ENCODE measurements at regions not wholly inside any gene's neighbourhood (a gene's known extent, or its start where the extent isn't known, plus 50 kb on each side); places are given as distances from the start of the nearest gene placed in this dataset.

DNA sequence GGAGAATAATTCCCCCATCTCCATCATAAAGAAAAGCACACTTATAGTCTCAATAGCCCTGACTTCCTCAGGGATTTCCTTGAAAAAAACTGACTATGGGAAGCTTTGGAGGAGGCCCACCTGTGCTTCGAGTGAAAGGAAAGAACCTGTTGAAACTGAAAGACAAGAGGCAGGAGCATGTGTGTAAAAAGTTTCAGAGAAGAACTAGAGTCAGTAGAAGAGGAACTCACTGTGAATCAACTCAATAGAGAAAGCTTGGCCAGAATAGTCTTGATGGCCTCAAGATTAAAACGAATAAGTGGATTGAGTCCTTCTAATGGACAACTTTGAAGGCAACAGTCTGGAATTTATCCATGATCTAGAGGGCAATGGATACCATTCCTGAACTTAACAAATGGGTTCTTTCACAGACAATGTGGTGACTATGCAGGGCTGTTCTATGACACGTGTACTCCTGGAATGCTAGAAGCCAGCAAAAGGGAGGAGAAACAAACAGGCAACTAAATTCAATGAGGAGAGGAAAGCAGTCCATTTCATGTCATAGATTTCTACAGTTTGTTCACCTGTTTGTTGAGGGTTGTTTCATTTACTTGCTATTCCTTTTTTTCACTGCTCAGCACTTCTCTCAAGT, 442.3 kb downstream of the GRB14 start:
- no peak overlapping the region for H4K91ac ChIP-seq (ENCODE audit: low read depth, low read length, poor library complexity)
- H3K4me3 ChIP-seq (ENCODE audit: low read length in 2 of 2), result no peak overlapping the region
- H3K4ac ChIP-seq (ENCODE audit: low read length), result no peak overlapping the region
- no peak overlapping the region for H2BK15ac ChIP-seq (ENCODE audit: low read length)
- no peak overlapping the region for H2BK120ac ChIP-seq (ENCODE audit: low read depth, low read length)
- no peak overlapping the region for H3K18ac ChIP-seq (ENCODE audit: low read length)
- no peak overlapping the region for H2BK5ac ChIP-seq (ENCODE audit: low read length)
- H3K36me3 ChIP-seq (replicated peaks in 1 of 2; ENCODE audit: control insufficient read depth in 2 of 2, insufficient read depth in 2 of 2, low read length in 2 of 2), result no peaks in the 10 kb centered on the region
- no peak overlapping the region for H3K23ac ChIP-seq (ENCODE audit: low read depth, low read length, poor library complexity)
- H4K8ac ChIP-seq (ENCODE audit: low read depth, low read length), result no peak overlapping the region
- WGBS, 2 donors (ENCODE audit: extremely low coverage in 2 of 2, insufficient read length in 2 of 2, insufficient replicate concordance in 1 of 2), result no CpG with 5 or more reads among the region's 3 CpGs
- H3K9ac ChIP-seq (ENCODE audit: low read depth, low read length, poor library complexity), result no peak overlapping the region
- no peak overlapping the region for H2AFZ ChIP-seq (ENCODE audit: low read length)
- H3K4me2 ChIP-seq (ENCODE audit: insufficient read depth, low read length, poor library complexity, severe bottlenecking), result no peak overlapping the region
- H2BK12ac ChIP-seq (ENCODE audit: low read length), result no peak overlapping the region
- H2AK5ac ChIP-seq (ENCODE audit: low read depth, low read length), result no peak overlapping the region
- H3K79me1 ChIP-seq (ENCODE audit: low read depth, low read length), result no peaks in the 10 kb centered on the region
- H3K14ac ChIP-seq (ENCODE audit: low read length), result no peak overlapping the region
- H3K27me3 ChIP-seq (ENCODE audit: control insufficient read depth in 3 of 3, insufficient read depth in 3 of 3, low read depth in 1 of 3, low read length in 3 of 3), result no peaks in the 10 kb centered on the region
- no peak for DNase-seq (ENCODE audit: low spot score)
- no peak overlapping the region for H3K27ac ChIP-seq (replicated peaks; ENCODE audit: low read length)
- H3K4me1 ChIP-seq (ENCODE audit: control insufficient read depth in 2 of 2, insufficient read depth in 1 of 2, low read depth in 1 of 2, low read length in 2 of 2), result peaks cover 0 to 8% of the 10 kb centered on the region in 2 donors
- H3K9me3 ChIP-seq (replicated peaks in 1 of 2; ENCODE audit: control insufficient read depth in 2 of 2, insufficient read depth in 1 of 2, low read depth in 1 of 2, low read length in 2 of 2), result peaks cover 0 to 2% of the 10 kb centered on the region in 2 donors

DNA sequence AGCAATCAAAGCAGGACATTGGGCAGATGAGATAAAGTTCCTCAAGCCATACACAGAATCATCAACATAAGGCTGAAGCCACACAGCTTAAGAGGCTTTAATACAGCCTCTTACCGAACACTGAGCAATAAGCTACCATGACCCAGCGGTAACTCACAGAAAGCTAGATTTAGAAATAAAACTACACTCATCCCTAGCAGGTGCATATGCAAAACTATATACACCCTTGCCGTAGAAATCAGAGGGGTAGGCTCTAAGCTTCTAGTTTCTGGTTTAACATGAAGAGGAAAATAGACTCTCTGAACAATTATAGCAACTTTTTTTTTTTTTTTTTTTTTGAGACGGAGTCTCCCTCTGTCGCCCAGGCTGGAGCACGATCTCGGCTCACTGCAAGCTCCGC, 428.8 kb upstream of the FIGN start:
- WGBS, 2 donors (ENCODE audit: extremely low coverage in 2 of 2, insufficient read length in 2 of 2, insufficient replicate concordance in 1 of 2), result no CpG with 5 or more reads among the region's 8 CpGs

DNA sequence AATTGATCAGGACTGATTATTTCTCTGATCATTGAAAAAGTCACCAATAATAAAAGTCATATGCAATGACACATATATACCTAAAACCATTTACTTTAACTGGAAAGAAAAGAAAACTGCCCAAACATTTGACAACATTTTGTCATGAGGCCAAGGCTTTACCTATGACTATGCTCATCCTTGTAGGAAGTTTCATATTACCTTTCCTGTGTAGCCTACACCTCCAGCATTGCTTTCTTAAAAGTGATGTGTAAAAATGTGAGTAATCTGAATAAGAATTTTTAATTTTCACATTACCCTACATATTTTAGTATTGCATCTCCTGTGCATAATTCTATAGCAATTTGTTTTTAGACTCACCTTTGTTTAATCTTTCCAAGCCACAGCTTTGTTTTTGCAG, 419.8 kb upstream of the FIGN start:
- H2BK5ac ChIP-seq (ENCODE audit: low read length), result no peak overlapping the region
- H3K14ac ChIP-seq (ENCODE audit: low read length), result no peak overlapping the region
- no peak overlapping the region for H3K4me2 ChIP-seq (ENCODE audit: insufficient read depth, low read length, poor library complexity, severe bottlenecking)

More for the DNA sequence above, 428.8 kb upstream of the FIGN start:
- Histone ChIP-seq H3K36me3 (replicated peaks in 1 of 2; ENCODE audit: control insufficient read depth in 2 of 2, insufficient read depth in 2 of 2, low read length in 2 of 2) (peaks cover 0 to 2% of the 10 kb centered on the region in 2 donors), H4K91ac (ENCODE audit: low read depth, low read length, poor library complexity) (no peak overlapping the region), H3K14ac (ENCODE audit: low read length) (no peak overlapping the region), H3K9ac (ENCODE audit: low read depth, low read length, poor library complexity) (no peak overlapping the region), H3K9me3 (replicated peaks in 1 of 2; ENCODE audit: control insufficient read depth in 2 of 2, insufficient read depth in 1 of 2, low read depth in 1 of 2, low read length in 2 of 2) (peaks cover 4 to 6% of the 10 kb centered on the region in 2 donors), H3K79me1 (ENCODE audit: low read depth, low read length) (no peaks in the 10 kb centered on the region), H3K27me3 (ENCODE audit: control insufficient read depth in 3 of 3, insufficient read depth in 3 of 3, low read depth in 1 of 3, low read length in 3 of 3) (no peaks in the 10 kb centered on the region), H3K27ac (replicated peaks; ENCODE audit: low read length) (no peak overlapping the region), H3K4me3 (ENCODE audit: low read length in 2 of 2) (no peak overlapping the region), H3K23ac (ENCODE audit: low read depth, low read length, poor library complexity) (no peak overlapping the region), H3K4me2 (ENCODE audit: insufficient read depth, low read length, poor library complexity, severe bottlenecking) (no peak overlapping the region), H2BK12ac (ENCODE audit: low read length) (no peak overlapping the region), H4K8ac (ENCODE audit: low read depth, low read length) (no peak overlapping the region), H3K18ac (ENCODE audit: low read length) (no peak overlapping the region), H2BK120ac (ENCODE audit: low read depth, low read length) (no peak overlapping the region), H2BK5ac (ENCODE audit: low read length) (no peak overlapping the region), H2BK15ac (ENCODE audit: low read length) (no peak overlapping the region), H3K4ac (ENCODE audit: low read length) (no peak overlapping the region), H2AFZ (ENCODE audit: low read length) (peak overlapping the region; percentile 59), H3K4me1 (ENCODE audit: control insufficient read depth in 2 of 2, insufficient read depth in 1 of 2, low read depth in 1 of 2, low read length in 2 of 2) (peaks cover 4% of the 10 kb centered on the region in 2 donors), H2AK5ac (ENCODE audit: low read depth, low read length) (no peak overlapping the region)
- DNase-seq (ENCODE audit: low spot score), result no peak

DNA sequence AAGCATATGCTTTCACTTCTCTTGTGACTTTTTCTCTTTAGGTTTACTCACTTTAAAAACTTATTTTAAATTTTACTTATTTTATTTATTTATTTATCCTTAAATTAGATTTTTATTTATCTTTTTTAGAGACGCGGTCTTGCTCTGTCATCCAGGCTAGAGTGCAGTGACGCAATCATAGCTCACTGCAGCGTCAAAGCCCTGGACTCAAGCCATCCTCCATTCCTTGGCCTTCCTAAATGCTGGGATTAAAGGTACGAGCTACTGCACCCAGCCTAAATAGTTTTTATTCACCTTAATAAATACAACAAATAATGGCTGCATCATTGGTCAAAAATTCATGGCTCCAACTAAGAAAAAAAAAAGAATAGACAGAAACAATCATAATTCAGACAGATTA, 415.7 kb upstream of the FIGN start:
- no peaks in the 10 kb centered on the region for H3K9me3 ChIP-seq (replicated peaks in 1 of 2; ENCODE audit: control insufficient read depth in 2 of 2, insufficient read depth in 1 of 2, low read depth in 1 of 2, low read length in 2 of 2)
- no peak overlapping the region for H2BK5ac ChIP-seq (ENCODE audit: low read length)
- H3K36me3 ChIP-seq (replicated peaks in 1 of 2; ENCODE audit: control insufficient read depth in 2 of 2, insufficient read depth in 2 of 2, low read length in 2 of 2), result no peaks in the 10 kb centered on the region
- no peak overlapping the region for H3K4me2 ChIP-seq (ENCODE audit: insufficient read depth, low read length, poor library complexity, severe bottlenecking)
- no peak overlapping the region for H2BK120ac ChIP-seq (ENCODE audit: low read depth, low read length)
- H3K18ac ChIP-seq (ENCODE audit: low read length), result no peak overlapping the region
- H3K4ac ChIP-seq (ENCODE audit: low read length), result no peak overlapping the region
- H3K4me3 ChIP-seq (ENCODE audit: low read length in 2 of 2), result no peak overlapping the region
- WGBS, 2 donors (ENCODE audit: extremely low coverage in 2 of 2, insufficient read length in 2 of 2, insufficient replicate concordance in 1 of 2), result no CpG with 5 or more reads among the region's 5 CpGs
- no peak overlapping the region for H4K8ac ChIP-seq (ENCODE audit: low read depth, low read length)
- H2BK12ac ChIP-seq (ENCODE audit: low read length), result no peak overlapping the region
- no peak overlapping the region for H3K27ac ChIP-seq (replicated peaks; ENCODE audit: low read length)
- H2BK15ac ChIP-seq (ENCODE audit: low read length), result no peak overlapping the region
- H3K79me1 ChIP-seq (ENCODE audit: low read depth, low read length), result no peaks in the 10 kb centered on the region
- H3K9ac ChIP-seq (ENCODE audit: low read depth, low read length, poor library complexity), result no peak overlapping the region
- H2AFZ ChIP-seq (ENCODE audit: low read length), result no peak overlapping the region
- no peak overlapping the region for H2AK5ac ChIP-seq (ENCODE audit: low read depth, low read length)
- DNase-seq (ENCODE audit: low spot score), result no peak
- H3K4me1 ChIP-seq (ENCODE audit: control insufficient read depth in 2 of 2, insufficient read depth in 1 of 2, low read depth in 1 of 2, low read length in 2 of 2), result no peaks in the 10 kb centered on the region
- no peaks in the 10 kb centered on the region for H3K27me3 ChIP-seq (ENCODE audit: control insufficient read depth in 3 of 3, insufficient read depth in 3 of 3, low read depth in 1 of 3, low read length in 3 of 3)
- H4K91ac ChIP-seq (ENCODE audit: low read depth, low read length, poor library complexity), result no peak overlapping the region
- no peak overlapping the region for H3K23ac ChIP-seq (ENCODE audit: low read depth, low read length, poor library complexity)
- no peak overlapping the region for H3K14ac ChIP-seq (ENCODE audit: low read length)

More for the DNA sequence above, 419.8 kb upstream of the FIGN start:
- Histone ChIP-seq H3K79me1 (ENCODE audit: low read depth, low read length) (no peaks in the 10 kb centered on the region), H3K27ac (replicated peaks; ENCODE audit: low read length) (no peak overlapping the region), H2AK5ac (ENCODE audit: low read depth, low read length) (no peak overlapping the region), H3K36me3 (replicated peaks in 1 of 2; ENCODE audit: control insufficient read depth in 2 of 2, insufficient read depth in 2 of 2, low read length in 2 of 2) (no peaks in the 10 kb centered on the region), H2BK12ac (ENCODE audit: low read length) (no peak overlapping the region), H2BK15ac (ENCODE audit: low read length) (no peak overlapping the region), H2BK120ac (ENCODE audit: low read depth, low read length) (no peak overlapping the region), H3K27me3 (ENCODE audit: control insufficient read depth in 3 of 3, insufficient read depth in 3 of 3, low read depth in 1 of 3, low read length in 3 of 3) (no peaks in the 10 kb centered on the region), H3K18ac (ENCODE audit: low read length) (no peak overlapping the region), H3K4ac (ENCODE audit: low read length) (no peak overlapping the region), H3K4me1 (ENCODE audit: control insufficient read depth in 2 of 2, insufficient read depth in 1 of 2, low read depth in 1 of 2, low read length in 2 of 2) (no peaks in the 10 kb centered on the region), H4K91ac (ENCODE audit: low read depth, low read length, poor library complexity) (no peak overlapping the region), H2AFZ (ENCODE audit: low read length) (no peak overlapping the region), H3K4me3 (ENCODE audit: low read length in 2 of 2) (no peak overlapping the region), H3K9ac (ENCODE audit: low read depth, low read length, poor library complexity) (no peak overlapping the region), H4K8ac (ENCODE audit: low read depth, low read length) (no peak overlapping the region), H3K9me3 (replicated peaks in 1 of 2; ENCODE audit: control insufficient read depth in 2 of 2, insufficient read depth in 1 of 2, low read depth in 1 of 2, low read length in 2 of 2) (no peaks in the 10 kb centered on the region), H3K23ac (ENCODE audit: low read depth, low read length, poor library complexity) (no peak overlapping the region)
- no peak for DNase-seq (ENCODE audit: low spot score)

All from neuronal stem cell (in vitro differentiated cells).